IPS-18a (cell line): ENCODE measurements at regions not wholly inside any gene's neighbourhood (a gene's known extent, or its start where the extent isn't known, plus 50 kb on each side); places are given as distances from the start of the nearest gene placed in this dataset.

Experiments
- H3K27ac ChIP-seq: one replicate; pipeline ENCODE4 v1.5.1; 2013; ENCODE audit warnings: low read length
- H3K27me3 ChIP-seq: one replicate; pipeline ENCODE4 v1.6.1; 2013; ENCODE audit warnings: mild to moderate bottlenecking, low read length; ENCODE audit not compliant: control insufficient read depth, insufficient read depth
- H3K36me3 ChIP-seq: one replicate; pipeline ENCODE4 v1.6.1; 2013; ENCODE audit warnings: low read depth, low read length; ENCODE audit not compliant: control insufficient read depth
- H3K4me1 ChIP-seq: one replicate; pipeline ENCODE4 v1.6.1; 2013; ENCODE audit warnings: low read depth, low read length; ENCODE audit not compliant: control insufficient read depth
- H3K4me3 ChIP-seq: one replicate; pipeline ENCODE4 v1.5.1; 2013; ENCODE audit warnings: low read length
- H3K9ac ChIP-seq: one replicate; pipeline ENCODE4 v1.6.1; 2013; ENCODE audit warnings: mild to moderate bottlenecking, low read length, moderate library complexity
- H3K9me3 ChIP-seq: one replicate; pipeline ENCODE4 v1.6.1; 2013; ENCODE audit warnings: low read depth, low read length; ENCODE audit not compliant: control insufficient read depth

DNA sequence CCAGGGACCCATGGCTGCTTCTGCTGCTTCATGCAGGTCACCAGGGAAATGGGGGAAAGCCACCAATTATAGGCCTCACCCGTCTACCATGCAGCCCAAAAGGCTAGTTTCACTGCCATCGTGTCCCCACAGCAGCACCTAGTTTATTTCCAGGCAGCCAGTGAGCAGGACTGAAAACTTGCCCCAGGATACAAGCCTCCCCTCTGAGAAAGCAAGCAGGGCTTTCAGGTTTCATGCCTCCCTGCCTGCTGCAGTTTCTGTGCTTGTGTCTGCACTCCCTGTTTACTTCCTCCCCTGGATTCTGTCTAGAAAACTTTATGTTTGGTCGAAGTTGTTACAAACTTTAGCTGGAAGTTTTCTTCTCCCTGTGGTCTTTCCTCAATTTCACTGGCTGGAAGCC, 319.1 kb downstream of the ANXA1 start:
- Histone ChIP-seq H3K9ac (no peak overlapping the region), H3K27ac (no peak overlapping the region), H3K27me3 (no peaks in the 10 kb centered on the region), H3K36me3 (no peaks in the 10 kb centered on the region), H3K4me3 (no peak overlapping the region), H3K4me1 (no peaks in the 10 kb centered on the region), H3K9me3 (no peaks in the 10 kb centered on the region)

DNA sequence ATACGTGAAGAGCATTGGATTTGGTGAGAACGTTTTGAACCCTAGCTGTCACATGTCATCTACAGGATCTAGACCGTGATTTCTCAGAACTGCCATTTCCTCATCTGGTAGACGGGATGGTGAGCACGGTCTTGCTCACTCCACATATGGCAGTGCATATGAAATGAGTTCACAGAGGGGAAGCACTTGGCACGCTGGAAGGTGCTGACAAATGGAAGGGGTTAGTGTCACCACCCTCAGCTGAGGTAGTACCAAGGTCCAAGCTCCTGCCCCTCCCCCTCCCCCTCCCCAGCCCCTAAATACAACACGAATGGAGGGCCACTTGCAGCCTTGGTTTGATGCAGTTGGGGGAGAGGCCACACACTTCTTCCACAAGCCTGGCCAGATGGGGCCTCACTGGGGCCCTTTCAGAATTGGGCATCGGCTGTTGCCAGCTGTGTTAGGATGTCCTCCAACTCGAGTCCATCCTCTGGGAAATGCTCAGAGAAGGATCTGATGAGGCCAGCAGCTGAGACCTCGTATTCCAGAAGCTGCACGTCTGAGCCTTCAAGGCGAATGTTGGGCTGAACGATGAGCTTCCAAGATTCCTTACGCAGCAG, 322.4 kb downstream of the ANXA1 start:
- no peak overlapping the region for H3K27ac ChIP-seq
- H3K9me3 ChIP-seq, result no peaks in the 10 kb centered on the region
- no peaks in the 10 kb centered on the region for H3K27me3 ChIP-seq
- H3K36me3 ChIP-seq, result no peaks in the 10 kb centered on the region
- H3K4me1 ChIP-seq, result no peaks in the 10 kb centered on the region
- no peak overlapping the region for H3K4me3 ChIP-seq
- no peak overlapping the region for H3K9ac ChIP-seq

DNA sequence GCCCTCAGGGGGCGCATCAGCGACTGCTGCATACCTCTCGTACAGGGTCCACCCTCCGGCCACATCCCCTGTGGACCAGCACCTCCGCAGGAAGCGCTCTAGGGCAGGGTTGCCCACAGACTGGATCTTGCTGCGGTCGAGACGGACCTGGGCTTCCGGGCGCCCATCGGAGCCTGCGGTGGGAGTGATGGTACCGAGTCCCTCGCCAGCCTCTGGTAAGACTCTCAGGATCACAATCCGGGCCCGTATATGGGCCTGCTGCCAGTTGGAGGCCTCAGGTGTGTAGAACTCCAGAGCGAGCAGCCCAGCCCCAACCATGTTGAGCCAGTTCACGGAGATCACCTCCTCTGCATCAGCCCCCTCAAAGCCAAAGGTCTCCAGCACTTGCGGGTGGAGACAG, 323.0 kb downstream of the ANXA1 start:
- H3K4me1 ChIP-seq, result no peaks in the 10 kb centered on the region
- no peak overlapping the region for H3K27ac ChIP-seq
- no peak overlapping the region for H3K9ac ChIP-seq
- no peaks in the 10 kb centered on the region for H3K9me3 ChIP-seq
- no peaks in the 10 kb centered on the region for H3K36me3 ChIP-seq
- no peaks in the 10 kb centered on the region for H3K27me3 ChIP-seq
- no peak overlapping the region for H3K4me3 ChIP-seq

DNA sequence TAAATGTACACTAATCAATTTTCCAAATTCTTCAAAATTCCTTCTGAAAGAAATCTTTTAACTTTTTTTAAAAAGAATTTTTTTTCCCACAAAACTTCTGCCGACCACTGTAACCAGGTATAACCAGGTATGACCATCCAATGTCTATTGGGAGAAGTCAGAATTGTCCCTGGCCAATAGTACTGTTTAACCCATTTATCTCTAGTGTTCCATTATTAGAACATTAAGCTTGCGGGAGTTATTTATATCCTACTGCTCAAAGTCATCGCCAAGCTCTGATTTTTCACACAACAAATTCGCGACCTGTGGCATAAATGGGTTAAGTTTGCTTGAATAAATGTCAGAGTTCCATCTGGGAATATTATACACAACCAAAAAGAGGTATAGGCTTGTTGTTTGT, 343.2 kb downstream of the ANXA1 start:
- Histone ChIP-seq H3K36me3 (no peaks in the 10 kb centered on the region), H3K27ac (no peak overlapping the region), H3K9me3 (no peaks in the 10 kb centered on the region), H3K4me1 (no peaks in the 10 kb centered on the region), H3K4me3 (no peak overlapping the region), H3K9ac (no peak overlapping the region), H3K27me3 (no peaks in the 10 kb centered on the region)

DNA sequence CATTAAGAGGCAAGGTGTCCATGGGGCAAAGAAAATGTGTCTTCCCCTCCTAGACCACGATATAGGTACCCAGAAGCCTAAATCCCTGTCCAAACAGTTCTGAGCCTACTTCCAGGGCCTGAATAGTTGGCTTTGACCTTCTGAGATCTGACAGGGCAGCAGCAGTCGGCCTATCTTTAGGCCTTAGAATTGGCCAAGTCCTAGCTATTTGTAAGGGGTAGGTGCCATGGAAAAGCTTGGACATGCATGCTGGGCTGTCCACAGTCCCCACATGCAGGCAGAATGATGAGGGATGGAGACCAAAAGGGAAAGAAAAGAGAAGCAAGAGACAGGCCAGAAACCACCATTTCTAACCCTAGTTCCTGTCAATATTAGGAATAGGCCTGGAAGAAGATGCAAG, 346.1 kb downstream of the ANXA1 start:
- H3K27ac ChIP-seq, result no peak overlapping the region
- H3K27me3 ChIP-seq, result no peaks in the 10 kb centered on the region
- H3K9ac ChIP-seq, result no peak overlapping the region
- no peak overlapping the region for H3K4me3 ChIP-seq
- no peaks in the 10 kb centered on the region for H3K36me3 ChIP-seq
- no peaks in the 10 kb centered on the region for H3K9me3 ChIP-seq
- H3K4me1 ChIP-seq, result no peaks in the 10 kb centered on the region

DNA sequence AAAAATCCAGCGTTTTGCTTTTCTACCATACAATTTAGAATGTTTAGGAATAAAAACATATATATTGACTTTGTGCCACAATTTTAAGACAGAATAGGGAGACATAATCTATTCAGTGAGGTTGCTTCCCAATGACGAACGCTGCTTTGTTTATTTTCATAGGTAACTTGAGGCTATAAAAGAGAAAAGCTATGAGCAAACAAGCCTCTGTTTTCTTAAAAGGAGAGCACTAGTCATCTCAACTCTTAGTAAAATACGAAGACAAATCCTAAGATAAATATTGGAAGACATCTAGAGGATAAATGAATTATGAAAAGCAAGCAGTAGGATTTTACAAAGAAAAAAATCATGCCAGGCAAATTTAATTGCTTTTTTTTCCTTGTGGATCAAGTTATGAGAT, 363.6 kb downstream of the ANXA1 start:
- Histone ChIP-seq H3K9me3 (no peaks in the 10 kb centered on the region), H3K4me3 (no peak overlapping the region), H3K36me3 (no peaks in the 10 kb centered on the region), H3K27me3 (no peaks in the 10 kb centered on the region), H3K4me1 (no peaks in the 10 kb centered on the region), H3K27ac (no peak overlapping the region), H3K9ac (no peak overlapping the region)

DNA sequence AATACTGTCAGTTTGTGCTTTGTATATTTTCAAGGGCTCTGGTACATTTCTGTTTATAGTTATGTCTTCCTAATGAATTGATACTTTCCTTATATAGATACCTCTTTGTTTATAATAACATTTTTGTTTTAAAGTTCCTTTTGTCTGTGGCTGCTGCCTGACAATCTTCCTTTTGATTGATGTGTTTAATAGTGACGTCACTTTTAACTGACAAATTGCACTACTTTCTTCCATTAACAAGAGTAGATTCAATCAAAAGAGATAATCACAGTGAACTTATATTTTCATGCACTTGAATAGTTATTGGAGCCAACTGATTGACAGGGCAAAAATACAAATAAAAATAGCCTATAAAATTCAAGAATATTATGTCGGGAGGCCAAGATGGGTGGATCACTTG, 371.7 kb downstream of the ANXA1 start:
- H3K9me3 ChIP-seq, result no peaks in the 10 kb centered on the region
- H3K4me1 ChIP-seq, result no peaks in the 10 kb centered on the region
- no peaks in the 10 kb centered on the region for H3K36me3 ChIP-seq
- no peaks in the 10 kb centered on the region for H3K27me3 ChIP-seq
- no peak overlapping the region for H3K27ac ChIP-seq
- H3K4me3 ChIP-seq, result no peak overlapping the region
- no peak overlapping the region for H3K9ac ChIP-seq

DNA sequence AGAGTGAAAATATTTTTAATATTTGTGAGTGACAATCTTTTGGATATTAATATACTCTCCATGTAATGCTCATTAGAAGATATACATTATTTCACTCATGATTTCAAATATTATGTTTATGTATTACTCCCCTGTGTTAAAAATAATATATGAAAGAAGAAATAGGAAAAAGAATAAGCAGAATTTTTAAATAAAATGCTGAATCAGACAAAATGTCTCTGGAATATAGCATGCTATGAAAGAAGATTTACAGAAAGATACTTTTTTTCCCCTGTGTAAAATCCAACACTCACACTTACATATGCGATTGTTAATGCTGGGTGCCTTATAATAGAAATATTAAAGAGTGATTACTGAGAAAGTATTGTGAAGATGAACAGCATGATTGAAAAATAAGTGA, 373.7 kb downstream of the ANXA1 start:
- no peak overlapping the region for H3K4me3 ChIP-seq
- no peaks in the 10 kb centered on the region for H3K4me1 ChIP-seq
- no peaks in the 10 kb centered on the region for H3K27me3 ChIP-seq
- no peak overlapping the region for H3K27ac ChIP-seq
- no peaks in the 10 kb centered on the region for H3K9me3 ChIP-seq
- H3K9ac ChIP-seq, result no peak overlapping the region
- H3K36me3 ChIP-seq, result no peaks in the 10 kb centered on the region

DNA sequence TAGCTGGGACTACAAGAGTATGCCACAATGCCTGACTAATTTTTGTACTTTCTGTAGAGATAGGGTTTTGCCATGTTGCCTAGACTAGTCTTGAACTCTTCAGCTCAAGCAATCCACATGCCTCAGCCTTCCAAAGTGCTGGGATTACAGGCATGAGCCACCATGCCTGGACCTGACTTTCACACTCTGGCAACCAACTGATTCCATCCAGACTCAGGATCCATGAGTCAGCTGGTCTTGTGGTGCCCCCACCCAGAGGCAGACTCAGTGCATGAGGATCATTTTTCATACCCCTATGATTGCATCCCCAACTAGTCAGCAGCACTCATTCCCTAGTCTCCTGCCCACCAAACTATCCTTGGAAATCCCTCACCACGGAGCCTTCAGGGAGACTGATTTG, 375.9 kb downstream of the ANXA1 start:
- no peaks in the 10 kb centered on the region for H3K9me3 ChIP-seq
- no peaks in the 10 kb centered on the region for H3K36me3 ChIP-seq
- H3K4me1 ChIP-seq, result peaks cover 4% of the 10 kb centered on the region
- no peak overlapping the region for H3K27ac ChIP-seq
- H3K4me3 ChIP-seq, result no peak overlapping the region
- H3K27me3 ChIP-seq, result no peaks in the 10 kb centered on the region
- no peak overlapping the region for H3K9ac ChIP-seq

DNA sequence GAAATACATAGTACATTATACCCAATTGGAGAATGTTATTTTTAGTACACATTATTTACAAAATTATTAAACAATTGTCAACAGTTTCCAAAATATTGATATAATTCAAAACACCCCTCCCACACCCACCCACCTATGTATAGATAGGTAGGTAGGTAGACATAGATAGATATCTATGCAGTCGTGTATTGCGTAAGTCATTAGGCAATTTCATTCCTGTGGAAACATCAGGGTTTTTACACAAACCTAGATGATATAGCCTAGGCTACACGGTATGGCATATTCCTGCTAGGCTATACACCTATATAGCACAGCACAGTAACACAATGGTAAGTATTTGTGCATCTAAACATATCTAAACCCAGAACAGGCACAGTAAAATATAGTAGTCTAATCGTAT, 377.3 kb downstream of the ANXA1 start:
- H3K4me3 ChIP-seq, result no peak overlapping the region
- no peak overlapping the region for H3K27ac ChIP-seq
- H3K9me3 ChIP-seq, result no peaks in the 10 kb centered on the region
- no peak overlapping the region for H3K9ac ChIP-seq
- H3K27me3 ChIP-seq, result no peaks in the 10 kb centered on the region
- H3K36me3 ChIP-seq, result no peaks in the 10 kb centered on the region
- H3K4me1 ChIP-seq, result peaks cover 4% of the 10 kb centered on the region

DNA sequence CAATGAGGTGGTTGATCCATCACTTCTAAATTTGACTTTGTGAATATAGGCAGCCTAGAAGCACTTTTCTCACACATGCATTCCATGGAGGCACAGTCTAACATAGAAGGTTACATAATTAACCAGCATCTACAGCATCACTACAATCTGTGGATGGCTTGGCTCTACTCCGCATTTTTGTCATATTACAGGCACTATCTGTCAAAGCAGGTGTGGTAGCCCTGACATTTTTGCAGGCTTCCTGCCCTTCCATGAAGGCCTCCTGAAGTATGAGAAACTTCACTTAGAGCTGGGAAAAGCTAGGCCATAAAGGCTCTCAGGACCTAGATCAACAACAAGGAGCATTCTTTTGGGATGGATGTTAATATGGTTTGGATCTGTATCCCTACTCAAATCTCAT, 378.0 kb downstream of the ANXA1 start:
- Histone ChIP-seq H3K27ac (no peak overlapping the region), H3K27me3 (no peaks in the 10 kb centered on the region), H3K36me3 (no peaks in the 10 kb centered on the region), H3K9ac (no peak overlapping the region), H3K9me3 (no peaks in the 10 kb centered on the region), H3K4me1 (peaks cover 4% of the 10 kb centered on the region), H3K4me3 (no peak overlapping the region)

DNA sequence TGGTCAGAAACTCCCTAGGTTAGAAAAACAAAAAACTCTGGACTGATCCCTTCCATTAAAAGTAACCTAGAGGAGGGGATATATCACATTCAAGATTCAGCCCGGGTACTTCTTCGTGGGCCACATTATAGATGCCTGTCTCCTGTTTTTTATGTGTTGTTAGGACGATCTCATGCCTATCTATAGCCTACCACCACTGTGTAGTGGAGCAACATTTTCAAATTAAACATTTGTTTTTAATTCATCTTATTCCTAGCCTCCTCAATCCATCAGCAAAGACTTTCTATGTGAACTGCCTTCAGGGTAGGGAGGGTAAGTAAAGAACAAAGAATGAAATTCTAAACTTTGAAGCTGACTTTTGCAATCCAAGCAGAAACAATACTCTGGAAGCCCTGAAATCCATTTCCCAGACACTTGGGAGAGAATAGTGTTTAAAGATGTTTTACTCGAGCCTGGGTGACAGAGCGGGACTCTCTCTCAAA, 379.4 kb downstream of the ANXA1 start:
- H3K9ac ChIP-seq, result no peak overlapping the region

More for the DNA sequence above, 379.4 kb downstream of the ANXA1 start:
- no peaks in the 10 kb centered on the region for H3K27me3 ChIP-seq
- H3K4me3 ChIP-seq, result no peak overlapping the region
- no peaks in the 10 kb centered on the region for H3K9me3 ChIP-seq
- no peaks in the 10 kb centered on the region for H3K36me3 ChIP-seq
- no peak overlapping the region for H3K27ac ChIP-seq
- peaks cover 4% of the 10 kb centered on the region for H3K4me1 ChIP-seq
